ENCODE measurements at regions not wholly inside any gene's neighbourhood (a gene's known extent, or its start where the extent isn't known, plus 50 kb on each side); places are given as distances from the start of the nearest gene placed in this dataset.

DNA sequence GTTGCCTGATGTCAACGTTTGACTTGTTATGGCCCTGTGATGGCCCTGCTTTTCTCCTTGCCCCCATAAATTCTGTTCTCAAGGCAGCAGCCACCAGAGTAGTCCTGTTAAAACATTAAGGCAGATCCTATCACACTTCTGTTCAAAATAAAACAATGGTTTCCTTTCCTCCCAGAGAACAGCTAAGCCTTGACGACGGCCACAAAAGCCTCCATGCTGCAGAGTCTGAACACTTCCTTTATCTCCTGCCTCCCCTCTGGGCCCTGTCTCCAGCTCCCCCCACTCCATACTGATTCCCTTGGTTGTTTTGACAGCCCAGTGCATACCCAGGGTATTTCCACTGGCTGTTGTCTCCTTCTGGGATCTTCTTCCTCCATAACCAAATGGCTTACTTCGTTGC is 618.1 kb downstream of the MED13L start:
- H3K27me3 ChIP-seq (replicated peaks in 1 of 4; ENCODE audit: control insufficient read depth in 3 of 4, extremely low read depth in 1 of 4, insufficient read depth in 3 of 4, low read length in 3 of 4) = no peaks in the 10 kb centered on the region
- ChIA-PET POLR2A (ENCODE audit: partially characterized antibody) (interaction anchor here (0.9 kb wide), 1 partner anchor 13 kb away, joined by 4 read pairs; no protein-coding TSS in a partner anchor), CTCF (ENCODE audit: partially characterized antibody) (no interaction called here)
- no peaks in the 10 kb centered on the region for H3K36me3 ChIP-seq (ENCODE audit: control insufficient read depth in 2 of 4, insufficient read depth in 4 of 4, low read length in 3 of 4)
- H3K4me1 ChIP-seq (replicated peaks in 1 of 4; ENCODE audit: control insufficient read depth in 3 of 4, insufficient read depth in 4 of 4, low read length in 3 of 4) = no peaks in the 10 kb centered on the region
- H3K56ac ChIP-seq (replicated peaks; ENCODE audit: insufficient read length, low read depth, low read length) = no peak overlapping the region
- no peak overlapping the region for H3K14ac ChIP-seq (ENCODE audit: insufficient read length)
- no peaks in the 10 kb centered on the region for H3K9me3 ChIP-seq (ENCODE audit: insufficient read depth in 2 of 2, low read depth in 1 of 2, low read length in 1 of 2)
- no peak overlapping the region for H3K9ac ChIP-seq (replicated peaks in 1 of 4; ENCODE audit: extremely low read depth in 1 of 4, low read depth in 3 of 4, low read length in 3 of 4)
- no peak overlapping the region for H3K4ac ChIP-seq (replicated peaks; ENCODE audit: insufficient read length, low read depth, low read length)
- 82% methylated on average over 4 of the region's 4 CpGs; no CpG with 5 or more reads in 1 of the 2 experiments for WGBS, 2 experiments (ENCODE audit: extremely low coverage in 1 of 2, insufficient coverage in 1 of 2, insufficient read length in 1 of 2, insufficient replicate concordance in 2 of 2, low coverage in 1 of 2, low lambda C conversion rate in 2 of 2, missing lambda C conversion rate in 1 of 2)
- no peaks in the 10 kb centered on the region for H3K79me1 ChIP-seq (ENCODE audit: low read depth, low read length)
- TF ChIP-seq CHD2 (IDR thresholded peaks at IDR 0.05; ENCODE audit: low read length) = no peak
- no peak for TF ChIP-seq RBBP5 (IDR thresholded peaks at IDR 0.05; ENCODE audit: borderline replicate concordance, low read depth, low read length)
- TF ChIP-seq, protein P1, sequence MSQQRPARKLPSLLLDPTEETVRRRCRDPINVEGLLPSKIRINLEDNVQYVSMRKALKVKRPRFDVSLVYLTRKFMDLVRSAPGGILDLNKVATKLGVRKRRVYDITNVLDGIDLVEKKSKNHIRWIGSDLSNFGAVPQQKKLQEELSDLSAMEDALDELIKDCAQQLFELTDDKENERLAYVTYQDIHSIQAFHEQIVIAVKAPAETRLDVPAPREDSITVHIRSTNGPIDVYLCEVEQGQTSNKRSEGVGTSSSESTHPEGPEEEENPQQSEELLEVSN (IDR thresholded peaks at IDR 0.05) = no peak
- TF ChIP-seq ATF3 (IDR thresholded peaks at IDR 0.05; ENCODE audit: insufficient read depth, low read depth, low read length) = no peak
- TF ChIP-seq BCL11A (IDR thresholded peaks at IDR 0.05; ENCODE audit: low read depth in 2 of 2, low read length in 2 of 2) = no peak
- TF ChIP-seq EP300 (IDR thresholded peaks at IDR 0.05; ENCODE audit: borderline replicate concordance in 1 of 2, low read depth in 2 of 2, low read length in 2 of 2) = no peak
- TF ChIP-seq GTF2F1 (IDR thresholded peaks at IDR 0.05; ENCODE audit: borderline replicate concordance, low read depth, low read length) = no peak
- TF ChIP-seq, protein P2, sequence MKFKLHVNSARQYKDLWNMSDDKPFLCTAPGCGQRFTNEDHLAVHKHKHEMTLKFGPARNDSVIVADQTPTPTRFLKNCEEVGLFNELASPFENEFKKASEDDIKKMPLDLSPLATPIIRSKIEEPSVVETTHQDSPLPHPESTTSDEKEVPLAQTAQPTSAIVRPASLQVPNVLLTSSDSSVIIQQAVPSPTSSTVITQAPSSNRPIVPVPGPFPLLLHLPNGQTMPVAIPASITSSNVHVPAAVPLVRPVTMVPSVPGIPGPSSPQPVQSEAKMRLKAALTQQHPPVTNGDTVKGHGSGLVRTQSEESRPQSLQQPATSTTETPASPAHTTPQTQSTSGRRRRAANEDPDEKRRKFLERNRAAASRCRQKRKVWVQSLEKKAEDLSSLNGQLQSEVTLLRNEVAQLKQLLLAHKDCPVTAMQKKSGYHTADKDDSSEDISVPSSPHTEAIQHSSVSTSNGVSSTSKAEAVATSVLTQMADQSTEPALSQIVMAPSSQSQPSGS (IDR thresholded peaks at IDR 0.05; ENCODE audit: low read length) = no peak
- no peak overlapping the region for H3K23ac ChIP-seq (ENCODE audit: insufficient read length)
- no peaks in the 10 kb centered on the region for H3K79me2 ChIP-seq (ENCODE audit: control insufficient read depth in 1 of 2, insufficient read depth in 2 of 2, low read length in 2 of 2)
- DNase-seq (ENCODE audit: low read depth in 1 of 2, low spot score in 2 of 2) (no peak), FAIRE-seq (no peak)
- no peak overlapping the region for H2BK15ac ChIP-seq (ENCODE audit: low read length)
- H3K23me2 ChIP-seq (ENCODE audit: low read depth, low read length) = no peaks in the 10 kb centered on the region
- no peak overlapping the region for H3K4me3 ChIP-seq (ENCODE audit: extremely low read depth in 1 of 4, insufficient read depth in 2 of 4, low read depth in 3 of 4, low read length in 4 of 4)
- no peak overlapping the region for H2BK120ac ChIP-seq (replicated peaks; ENCODE audit: low read depth, low read length)
- H2BK5ac ChIP-seq (ENCODE audit: low read depth, low read length) = no peak overlapping the region
- H2AFZ ChIP-seq (ENCODE audit: low read length) = no peak overlapping the region
- no peak overlapping the region for H4K5ac ChIP-seq (ENCODE audit: insufficient read length, low read depth, low read length)
- no peak overlapping the region for H3K27ac ChIP-seq (ENCODE audit: low read depth, low read length)
- no peak overlapping the region for H4K8ac ChIP-seq (ENCODE audit: extremely low read depth, insufficient read depth, low read length)
- no peak overlapping the region for H4K91ac ChIP-seq (replicated peaks; ENCODE audit: insufficient read length, low read length)
- no peak overlapping the region for H3K18ac ChIP-seq (ENCODE audit: extremely low read depth, low read length)
- H4K20me1 ChIP-seq (replicated peaks in 1 of 2; ENCODE audit: control insufficient read depth in 1 of 2, insufficient read depth in 2 of 2, low read length in 2 of 2) = no peaks in the 10 kb centered on the region
- H2BK20ac ChIP-seq (ENCODE audit: low read length) = no peak overlapping the region
- H3K4me2 ChIP-seq (ENCODE audit: insufficient read depth in 1 of 2, low read depth in 2 of 2, low read length in 2 of 2) = no peak overlapping the region
- H2AK5ac ChIP-seq (ENCODE audit: low read depth, low read length) = no peak overlapping the region
- no peak overlapping the region for H2BK12ac ChIP-seq (ENCODE audit: low read depth, low read length)

All from H1 (cell line).